CD14-positive monocyte (primary cell): ENCODE measurements at regions not wholly inside any gene's neighbourhood (a gene's known extent, or its start where the extent isn't known, plus 50 kb on each side); places are given as distances from the start of the nearest gene placed in this dataset.

Experiments used
- DNase-seq, 3 donors: peaks; one replicate each; pipeline ENCODE4 v3.0.0-alpha.2; 2011 to 2022
- H2AFZ ChIP-seq: 2 replicates; pipeline ENCODE4 v1.6.0; 2012; ENCODE audit warnings: mild to moderate bottlenecking, low read depth, low read length, inconsistent platforms; ENCODE audit not compliant: insufficient read depth, poor library complexity, severe bottlenecking
- H3K27ac ChIP-seq, 2 donors: 1 replicate in 1 of 2; 2 replicates in 1 of 2; pipeline ENCODE4 v1.5.1; 2012 to 2013; ENCODE audit warnings: low read length in 2 of 2, control low read depth in 1 of 2, inconsistent platforms in 1 of 2, low read depth in 1 of 2, mild to moderate bottlenecking in 1 of 2
- H3K27me3 ChIP-seq, 2 donors: one replicate each; pipeline versions ENCODE4 v1.6.0 to v1.6.1; 2011 to 2013; ENCODE audit warnings: low read length in 2 of 2; ENCODE audit not compliant: control insufficient read depth in 2 of 2, insufficient read depth in 2 of 2
- H3K36me3 ChIP-seq, 2 donors: replicated peaks in 1 of 2; 1 replicate in 1 of 2; 2 replicates in 1 of 2; pipeline versions ENCODE4 v1.5.1 to v1.6.1; 2012 to 2013; ENCODE audit warnings: low read length in 2 of 2, control low read depth in 1 of 2, inconsistent platforms in 1 of 2, mild to moderate bottlenecking in 1 of 2; ENCODE audit not compliant: insufficient read depth in 2 of 2, control insufficient read depth in 1 of 2
- H3K4me1 ChIP-seq, 2 donors: 1 replicate in 1 of 2; 2 replicates in 1 of 2; pipeline versions ENCODE4 v1.5.1 to v1.6.1; 2012 to 2013; ENCODE audit warnings: low read length in 2 of 2, control low read depth in 1 of 2, inconsistent platforms in 1 of 2, mild to moderate bottlenecking in 1 of 2, moderate library complexity in 1 of 2; ENCODE audit not compliant: insufficient read depth in 2 of 2, control insufficient read depth in 1 of 2
- H3K4me2 ChIP-seq: replicated peaks from 2 replicates; pipeline ENCODE3; 2012; ENCODE audit warnings: low read length, moderate library complexity, mild to moderate bottlenecking; ENCODE audit not compliant: poor library complexity, severe bottlenecking; ENCODE audit errors: extremely low read depth
- H3K4me3 ChIP-seq, 3 experiments: fragments of 200-600 bp in 1 of 3; sonication (generic) in 1 of 3; replicated peaks in 1 of 3; 1 replicate in 2 of 3; 2 replicates in 1 of 3; pipeline ENCODE4 v1.5.1; 2011 to 2013; ENCODE audit warnings: low read length in 3 of 3, mild to moderate bottlenecking in 3 of 3, control low read depth in 2 of 3, low read depth in 2 of 3, inconsistent platforms in 1 of 3, moderate library complexity in 1 of 3
- H3K79me2 ChIP-seq: 2 replicates; pipeline ENCODE4 v1.6.0; 2012; ENCODE audit warnings: mild to moderate bottlenecking, control low read depth, inconsistent platforms, low read length, moderate library complexity; ENCODE audit not compliant: insufficient read depth
- H3K9ac ChIP-seq: 2 replicates; pipeline ENCODE4 v1.6.0; 2017; ENCODE audit warnings: low read length, mild to moderate bottlenecking; ENCODE audit not compliant: insufficient read depth, poor library complexity, severe bottlenecking
- H3K9me3 ChIP-seq, 2 donors: replicated peaks in 1 of 2; 1 replicate in 1 of 2; 2 replicates in 1 of 2; pipeline versions ENCODE4 v1.5.1 to v1.6.1; 2012 to 2013; ENCODE audit warnings: low read length in 2 of 2, control low read depth in 1 of 2; ENCODE audit not compliant: control insufficient read depth in 1 of 2, insufficient read depth in 1 of 2
- H4K20me1 ChIP-seq: 2 replicates; pipeline ENCODE4 v1.6.0; 2012; ENCODE audit warnings: mild to moderate bottlenecking, low read length, control low read depth, moderate library complexity; ENCODE audit not compliant: insufficient read depth
- H3K27ac Mint-ChIP-seq, 7 donors: one replicate each; pipeline ENCODE4 v1.8.0; 2020; ENCODE audit warnings: mild to moderate bottlenecking in 7 of 7, mixed read lengths in 7 of 7, moderate library complexity in 6 of 7, inconsistent platforms in 2 of 7
- H3K27me3 Mint-ChIP-seq, 3 donors: one replicate each; pipeline ENCODE4 v1.8.0; 2021 to 2022; ENCODE audit warnings: low read depth in 3 of 3, mild to moderate bottlenecking in 3 of 3, mixed read lengths in 3 of 3, moderate library complexity in 3 of 3, inconsistent platforms in 1 of 3
- H3K36me3 Mint-ChIP-seq, 2 donors: one replicate each; pipeline ENCODE4 v1.8.0; 2020; ENCODE audit warnings: mixed read lengths in 2 of 2, inconsistent platforms in 1 of 2, mild to moderate bottlenecking in 1 of 2
- H3K4me1 Mint-ChIP-seq: one replicate; pipeline ENCODE4 v1.8.0; 2020; ENCODE audit warnings: mild to moderate bottlenecking, mixed read lengths
- H3K4me3 Mint-ChIP-seq, 2 donors: one replicate each; pipeline ENCODE4 v1.8.0; 2020; ENCODE audit warnings: mild to moderate bottlenecking in 2 of 2, mixed read lengths in 2 of 2, moderate library complexity in 1 of 2
- H3K9me3 Mint-ChIP-seq, 7 donors: one replicate each; pipeline ENCODE4 v1.8.0; 2020 to 2022; ENCODE audit warnings: mixed read lengths in 7 of 7, mild to moderate bottlenecking in 6 of 7, moderate library complexity in 6 of 7, inconsistent platforms in 2 of 7
- WGBS: methylation state at CpG from one replicate; pipeline ENCODE4 v1.1.5; 2013; ENCODE audit warnings: missing lambda C conversion rate; ENCODE audit not compliant: insufficient coverage; 5-methylcytosine and 5-hydroxymethylcytosine counted together
- intact Hi-C, 2 donors: fragments of 100-400 bp; cut with micrococcal nuclease; formaldehyde crosslinking; loops; one replicate each; pipeline versions ENCODE4 v1.15.0 to v1.15.1; 2023
- TF ChIP-seq, protein P1 (sequence below): fragments of 200-600 bp; IDR thresholded peaks from one replicate; pipeline ENCODE4 v1.8.0; 2022; ENCODE audit warnings: antibody characterized with exemption, mild to moderate bottlenecking

- Histone ChIP-seq H3K9me3 (no peaks in the 10 kb centered on the region), H4K20me1 (no peaks in the 10 kb centered on the region), H3K4me3 (no peak overlapping the region), H3K36me3 (no peaks in the 10 kb centered on the region), H3K4me2 (no peak overlapping the region), H3K4me1 (no peaks in the 10 kb centered on the region), H3K9ac (no peak overlapping the region), H3K27me3 (no peaks in the 10 kb centered on the region), H3K27ac (no peak overlapping the region), H3K79me2 (no peaks in the 10 kb centered on the region), H2AFZ (no peak overlapping the region)
- H3K27me3 Mint-ChIP-seq: peaks cover 0 to 1% (median 0%) of the 10 kb centered on the region in 3 donors
- H3K36me3 Mint-ChIP-seq: no peaks in the 10 kb centered on the region
- intact Hi-C loops: no loop called here
- no peak overlapping the region for H3K4me3 Mint-ChIP-seq
- H3K9me3 Mint-ChIP-seq: peaks cover 0 to 2% (median 0%) of the 10 kb centered on the region in 7 donors
- no peaks in the 10 kb centered on the region for H3K4me1 Mint-ChIP-seq
- TF ChIP-seq, protein P1, sequence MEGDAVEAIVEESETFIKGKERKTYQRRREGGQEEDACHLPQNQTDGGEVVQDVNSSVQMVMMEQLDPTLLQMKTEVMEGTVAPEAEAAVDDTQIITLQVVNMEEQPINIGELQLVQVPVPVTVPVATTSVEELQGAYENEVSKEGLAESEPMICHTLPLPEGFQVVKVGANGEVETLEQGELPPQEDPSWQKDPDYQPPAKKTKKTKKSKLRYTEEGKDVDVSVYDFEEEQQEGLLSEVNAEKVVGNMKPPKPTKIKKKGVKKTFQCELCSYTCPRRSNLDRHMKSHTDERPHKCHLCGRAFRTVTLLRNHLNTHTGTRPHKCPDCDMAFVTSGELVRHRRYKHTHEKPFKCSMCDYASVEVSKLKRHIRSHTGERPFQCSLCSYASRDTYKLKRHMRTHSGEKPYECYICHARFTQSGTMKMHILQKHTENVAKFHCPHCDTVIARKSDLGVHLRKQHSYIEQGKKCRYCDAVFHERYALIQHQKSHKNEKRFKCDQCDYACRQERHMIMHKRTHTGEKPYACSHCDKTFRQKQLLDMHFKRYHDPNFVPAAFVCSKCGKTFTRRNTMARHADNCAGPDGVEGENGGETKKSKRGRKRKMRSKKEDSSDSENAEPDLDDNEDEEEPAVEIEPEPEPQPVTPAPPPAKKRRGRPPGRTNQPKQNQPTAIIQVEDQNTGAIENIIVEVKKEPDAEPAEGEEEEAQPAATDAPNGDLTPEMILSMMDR: no peak
- 87% methylated on average over 11 of the region's 11 CpGs for WGBS
- peak overlapping the region in 1 of 7 donors; percentile 5 for H3K27ac Mint-ChIP-seq
- no peak for DNase-seq
These were observed 347.3 kb downstream of the AACS start for GRCh38 chr12:125412506-125412905.

- Histone ChIP-seq H3K27me3 (no peaks in the 10 kb centered on the region), H3K36me3 (no peaks in the 10 kb centered on the region), H3K4me1 (no peaks in the 10 kb centered on the region), H3K27ac (no peak overlapping the region), H4K20me1 (no peaks in the 10 kb centered on the region), H3K9ac (no peak overlapping the region), H3K4me3 (no peak overlapping the region), H3K79me2 (no peaks in the 10 kb centered on the region), H2AFZ (no peak overlapping the region), H3K9me3 (peaks cover 0 to 7% of the 10 kb centered on the region in 2 donors), H3K4me2 (no peak overlapping the region)
- H3K4me1 Mint-ChIP-seq: no peaks in the 10 kb centered on the region
- H3K9me3 Mint-ChIP-seq: peaks cover 0 to 6% (median 3%) of the 10 kb centered on the region in 7 donors
- H3K27ac Mint-ChIP-seq: no peak overlapping the region
- WGBS: 71% methylated on average over 3 of the region's 3 CpGs
- DNase-seq: no peak
- TF ChIP-seq, protein P1: no peak
- H3K36me3 Mint-ChIP-seq: no peaks in the 10 kb centered on the region
- intact Hi-C loops: no loop called here
- H3K4me3 Mint-ChIP-seq: no peak overlapping the region
- H3K27me3 Mint-ChIP-seq: no peaks in the 10 kb centered on the region
These were observed 352.2 kb downstream of the AACS start for GRCh38 chr12:125417446-125417845.
